Fibroblast of villous mesenchyme (primary cell): ENCODE measurements at regions not wholly inside any gene's neighbourhood (a gene's known extent, or its start where the extent isn't known, plus 50 kb on each side); places are given as distances from the start of the nearest gene placed in this dataset.

Source experiments
- DNase-seq: peaks from one replicate; pipeline ENCODE4 v3.0.0-alpha.2; 2010; ENCODE audit warnings: low read depth
- H3K4me3 ChIP-seq: 2 replicates; pipeline ENCODE4 v1.5.1; 2011; ENCODE audit warnings: low read depth, mild to moderate bottlenecking, low read length
- CTCF ChIP-seq: IDR thresholded peaks from 2 replicates; pipeline ENCODE4 v1.5.1; 2012; ENCODE audit warnings: low read depth, mild to moderate bottlenecking, low read length; ENCODE audit not compliant: insufficient read depth

DNA sequence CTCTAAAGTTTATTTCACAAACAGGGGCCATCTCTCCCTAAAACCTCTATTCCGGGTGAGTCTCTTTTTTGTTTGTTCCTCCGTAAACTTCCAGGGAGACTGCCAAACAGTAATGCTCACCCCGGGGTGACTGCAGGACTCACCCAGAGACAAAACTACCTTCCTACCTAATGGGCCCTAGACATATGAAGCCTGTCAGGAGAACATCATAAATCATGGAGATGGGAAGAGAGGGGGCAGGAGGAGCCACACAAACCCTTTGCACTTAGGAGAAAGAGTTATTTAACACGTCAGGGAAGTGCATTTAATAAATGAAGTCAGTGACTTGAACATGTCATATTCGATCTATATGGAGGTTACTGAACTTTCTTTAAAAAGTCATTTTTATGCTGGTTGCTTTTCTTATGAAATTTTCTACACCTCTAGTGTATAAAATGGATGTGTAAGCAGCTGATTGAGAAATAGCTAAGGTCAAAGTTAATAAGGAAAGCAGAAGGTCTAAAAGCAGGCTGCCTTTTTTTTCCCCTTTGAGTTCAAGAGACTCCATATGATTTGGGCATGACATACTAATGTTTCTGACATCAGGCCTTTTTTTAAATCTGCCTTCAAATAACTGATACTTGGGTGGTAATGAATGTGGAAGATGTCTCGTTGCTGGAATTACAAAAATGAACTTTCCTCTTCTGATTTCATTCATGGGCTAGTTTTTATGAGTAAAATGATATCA lies 286.9 kb upstream of the USP25 start:
- H3K4me3 ChIP-seq = no peak overlapping the region
- TF ChIP-seq CTCF = no peak
- peak; percentile 19 for DNase-seq

DNA sequence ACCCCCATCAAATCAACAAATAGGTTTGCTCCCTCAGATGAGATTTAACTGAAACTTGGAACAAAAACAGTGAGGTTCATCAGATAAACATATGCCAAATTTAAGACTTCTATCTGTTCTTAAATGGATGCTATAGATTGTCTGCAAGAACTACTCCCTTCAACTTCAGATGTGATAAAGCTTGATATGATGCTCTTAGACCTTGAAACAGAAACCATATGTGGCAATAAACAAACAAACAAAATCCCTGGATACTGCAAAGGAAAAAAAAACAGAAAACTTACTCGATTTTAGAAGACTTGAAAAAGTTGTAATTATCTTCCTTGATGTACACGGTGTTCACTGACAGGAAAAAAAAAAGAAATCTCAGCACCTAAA lies 286.1 kb upstream of the USP25 start:
- no peak overlapping the region for H3K4me3 ChIP-seq
- DNase-seq = no peak
- no peak for TF ChIP-seq CTCF

DNA sequence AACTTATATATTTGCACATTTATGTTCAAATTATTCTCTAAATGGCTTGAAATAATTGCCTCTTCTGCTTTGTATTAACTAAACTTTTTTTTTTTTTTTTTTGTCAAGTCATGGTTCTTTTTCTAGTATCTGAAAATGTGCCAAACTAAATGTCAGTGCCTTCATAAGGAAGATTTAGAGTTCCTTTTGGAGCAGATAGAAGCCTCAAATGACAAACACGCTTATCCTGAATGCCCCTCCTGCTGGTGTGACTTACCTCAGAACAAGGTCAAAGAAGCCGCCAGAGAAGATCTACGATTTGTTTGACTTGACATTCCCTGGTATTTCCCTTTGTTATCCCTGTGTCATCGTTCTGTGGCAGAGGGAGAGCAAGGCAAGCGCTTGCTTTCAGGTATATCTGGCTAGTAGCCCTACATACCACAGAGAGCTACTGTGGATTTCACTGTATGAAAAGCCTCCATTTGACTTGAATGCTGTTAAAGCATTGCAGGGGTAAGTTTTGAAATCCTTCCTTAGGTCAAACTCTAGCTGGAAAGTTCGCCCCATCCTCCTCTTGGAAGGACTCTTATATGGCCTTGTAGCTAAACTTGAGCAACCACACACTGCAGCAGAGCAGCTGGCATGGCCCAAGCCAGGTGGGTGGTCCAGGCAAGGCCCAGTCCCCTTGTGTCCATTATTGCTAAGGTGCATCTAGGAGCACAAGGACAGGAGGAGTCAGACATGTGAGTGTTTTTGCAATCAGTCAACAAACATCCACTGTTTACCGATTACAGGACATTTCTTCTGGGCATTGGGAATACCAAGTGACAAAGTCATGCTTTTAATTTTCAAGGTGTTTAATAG lies 285.4 kb upstream of the USP25 start:
- TF ChIP-seq CTCF = no peak
- DNase-seq = peak; percentile 30
- no peak overlapping the region for H3K4me3 ChIP-seq

DNA sequence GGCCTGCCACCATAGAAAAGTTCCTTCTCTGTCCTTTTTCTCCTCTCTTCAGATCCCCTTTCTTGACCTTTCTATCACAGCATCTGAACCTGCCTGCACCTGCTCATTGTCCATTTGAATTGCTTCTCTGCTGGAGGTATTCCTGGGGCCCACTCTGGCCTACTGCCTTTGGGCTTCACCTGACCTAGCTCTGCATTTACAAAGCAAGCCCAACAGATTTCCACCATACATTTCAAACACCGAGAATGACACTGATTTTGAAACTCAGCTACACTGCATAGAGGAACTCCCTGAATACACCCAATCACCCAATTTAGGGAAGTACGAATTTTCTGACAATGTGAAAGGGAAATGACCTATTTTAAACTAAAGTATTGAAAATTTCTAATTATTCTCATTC lies 284.5 kb upstream of the USP25 start:
- no peak for TF ChIP-seq CTCF
- no peak overlapping the region for H3K4me3 ChIP-seq
- DNase-seq = no peak

- no peak for DNase-seq
Measured at GRCh38 chr21:15446223-15446622, 283.6 kb upstream of the USP25 start.

DNA sequence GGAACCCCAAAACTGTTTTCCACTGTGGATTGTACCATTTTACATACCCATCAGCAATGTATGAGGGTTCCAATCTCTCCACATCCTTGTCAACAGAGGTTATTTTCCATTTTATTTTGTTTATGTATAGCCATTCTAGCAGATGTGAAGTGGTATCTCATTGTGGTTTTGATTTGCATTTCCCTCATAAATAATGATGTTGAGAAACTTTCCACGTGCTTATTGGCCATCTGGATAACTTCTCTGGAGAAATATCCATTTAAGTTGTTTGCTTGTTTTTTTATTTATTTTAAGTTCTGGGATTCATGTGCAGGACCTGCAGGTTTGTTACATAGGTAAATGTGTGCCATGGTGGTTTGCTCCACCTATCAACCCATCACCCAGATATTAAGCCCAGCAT lies 280.2 kb upstream of the USP25 start:
- TF ChIP-seq CTCF = no peak
- H3K4me3 ChIP-seq = no peak overlapping the region
- DNase-seq = peak; percentile 58

More at GRCh38 chr21:15446223-15446622, 283.6 kb upstream of the USP25 start:
- no peak for TF ChIP-seq CTCF
- no peak overlapping the region for H3K4me3 ChIP-seq
